ENCODE measurements at regions not wholly inside any gene's neighbourhood (a gene's known extent, or its start where the extent isn't known, plus 50 kb on each side); places are given as distances from the start of the nearest gene placed in this dataset.

GRCh38 chr2:128979182-128979581 is 660.5 kb upstream of the HS6ST1 start:
- DNase-seq (ENCODE audit: low read depth in 2 of 2): no peak

DNA sequence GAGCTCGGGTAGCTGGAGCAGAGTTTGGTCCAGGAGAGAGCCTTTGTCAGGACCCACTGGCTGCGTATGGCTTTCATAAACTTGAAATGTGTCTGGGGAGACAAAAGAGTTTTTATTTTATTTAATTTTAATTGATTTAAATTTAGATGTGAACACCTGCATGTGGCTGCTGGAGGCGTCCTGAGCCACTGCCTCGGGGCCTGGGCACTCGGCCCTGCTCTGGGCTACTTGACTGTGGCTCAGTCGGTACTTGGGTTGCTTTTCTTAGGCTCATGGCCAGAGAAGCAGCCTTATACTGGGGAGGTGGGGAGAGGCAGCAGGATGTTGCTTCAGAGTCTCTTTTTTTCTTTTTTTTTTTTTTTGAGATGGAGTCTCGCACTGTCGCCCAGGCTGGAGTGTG is 661.8 kb upstream of the HS6ST1 start:
- no peak for DNase-seq (ENCODE audit: low read depth in 2 of 2)

GRCh38 chr2:128981353-128981752 is 662.7 kb upstream of the HS6ST1 start:
- no peak for DNase-seq (ENCODE audit: low read depth in 2 of 2)

DNA sequence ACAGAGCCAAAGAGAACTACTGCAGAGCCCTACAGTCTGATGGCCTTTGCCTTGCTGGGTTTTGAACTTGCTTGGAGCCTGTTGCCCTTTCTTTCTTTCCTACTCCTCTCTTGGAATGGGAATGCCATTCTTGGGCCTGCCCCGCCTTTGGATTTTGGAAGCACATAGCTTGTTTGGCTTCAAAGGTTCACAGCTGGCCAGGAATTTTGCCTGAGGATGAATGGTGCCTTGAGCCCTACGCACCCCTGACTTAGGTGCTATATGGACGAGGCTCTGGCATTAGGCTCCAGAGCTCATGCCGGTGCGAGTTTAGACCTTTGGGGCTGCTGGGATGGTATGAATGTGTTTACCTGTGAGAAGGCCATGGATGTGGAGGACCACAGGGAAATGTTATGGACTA is 663.3 kb upstream of the HS6ST1 start:
- DNase-seq (ENCODE audit: low read depth in 2 of 2): no peak

GRCh38 chr2:128982670-128983069 is 664.0 kb upstream of the HS6ST1 start:
- DNase-seq (ENCODE audit: low read depth in 2 of 2): no peak

GRCh38 chr2:128983094-128983493 is 664.4 kb upstream of the HS6ST1 start:
- no peak for DNase-seq (ENCODE audit: low read depth in 2 of 2)

- DNase-seq (ENCODE audit: low read depth in 2 of 2): no peak
Measured at GRCh38 chr2:128984081-128984480, 665.4 kb upstream of the HS6ST1 start.

DNA sequence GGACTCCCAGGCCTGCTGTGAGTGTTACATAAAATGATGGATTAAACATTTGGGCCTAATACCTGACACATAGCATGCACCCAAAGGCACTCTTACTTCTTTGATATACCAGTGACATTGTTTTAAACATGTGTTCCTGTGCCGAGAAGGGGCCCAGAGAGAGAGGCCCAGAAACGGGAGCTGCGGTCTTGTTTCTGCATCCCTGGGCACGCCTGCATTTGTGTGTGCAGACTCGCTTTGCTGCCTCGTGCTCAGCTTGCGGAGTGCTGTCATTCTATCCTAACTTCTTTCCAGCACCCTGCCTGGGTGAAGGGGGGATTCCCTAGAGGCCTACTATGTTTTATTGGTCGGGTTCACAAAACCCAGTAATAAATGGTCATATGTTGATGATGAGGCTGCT is 666.2 kb upstream of the HS6ST1 start:
- no peak for DNase-seq (ENCODE audit: low read depth in 2 of 2)

- DNase-seq (ENCODE audit: low read depth in 2 of 2): no peak
Measured at GRCh38 chr2:128986026-128986715, 667.5 kb upstream of the HS6ST1 start.

GRCh38 chr2:128986867-128987268 is 668.2 kb upstream of the HS6ST1 start:
- DNase-seq (ENCODE audit: low read depth in 2 of 2): no peak

DNA sequence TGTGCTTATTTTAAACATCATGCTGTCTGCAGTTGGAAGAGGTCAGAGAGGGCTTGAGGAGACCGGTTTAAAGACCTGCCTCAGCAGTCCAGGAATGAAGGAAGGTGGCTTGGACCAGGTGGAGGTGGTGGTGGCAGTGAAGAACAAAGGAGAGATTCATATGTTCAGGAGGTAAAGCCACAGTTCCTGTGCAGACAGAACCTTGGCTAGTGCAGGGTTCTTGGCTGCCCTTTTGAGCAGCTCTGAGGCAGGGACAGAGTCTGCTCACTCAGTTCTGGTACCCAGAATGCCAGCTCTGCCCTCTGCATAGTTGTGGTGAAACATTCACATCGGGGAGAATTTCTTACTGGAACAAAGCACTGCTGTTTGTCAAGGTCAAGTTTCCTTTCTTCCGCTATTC is 669.7 kb upstream of the HS6ST1 start:
- DNase-seq (ENCODE audit: low read depth in 2 of 2): no peak

DNA sequence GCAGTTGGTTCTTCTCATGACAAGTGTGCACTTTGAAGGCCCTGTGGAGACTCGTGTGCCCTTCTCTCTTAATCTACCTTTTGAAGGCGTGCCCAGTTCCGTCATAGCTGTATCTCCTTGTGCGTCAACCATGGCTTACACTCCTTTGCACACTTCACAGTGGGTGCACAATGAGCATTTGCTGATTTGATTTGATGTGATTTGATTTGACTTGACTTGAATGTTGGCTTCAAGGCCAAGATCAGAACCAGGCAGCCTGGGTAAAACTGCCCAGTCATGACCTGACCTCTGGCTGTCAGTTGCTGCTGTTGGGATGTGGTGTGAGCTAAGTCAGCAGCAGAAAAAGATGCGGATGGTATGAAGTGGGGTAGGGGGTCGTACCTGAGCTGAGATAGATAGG is 670.3 kb upstream of the HS6ST1 start:
- DNase-seq (ENCODE audit: low read depth in 2 of 2): no peak

DNA sequence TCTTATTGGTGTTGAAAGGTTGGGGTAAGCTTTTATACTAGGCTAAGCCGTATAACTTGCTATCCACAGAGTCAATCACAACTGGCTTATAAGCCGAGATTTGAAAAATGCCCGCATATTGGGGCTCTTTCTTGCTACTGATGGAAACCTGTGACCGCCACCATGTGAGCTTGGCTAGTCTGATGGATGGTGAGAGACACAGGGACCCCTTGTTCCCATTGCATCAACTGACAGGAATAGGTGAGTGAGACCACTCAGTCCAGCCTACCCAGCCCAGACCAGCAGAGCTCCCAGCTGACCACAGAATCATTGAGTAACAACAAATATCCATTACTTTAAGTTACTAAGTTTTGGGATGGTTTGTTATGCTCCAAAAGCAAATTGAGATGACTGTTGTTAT is 676.4 kb upstream of the HS6ST1 start:
- DNase-seq (ENCODE audit: low read depth in 2 of 2): no peak

DNA sequence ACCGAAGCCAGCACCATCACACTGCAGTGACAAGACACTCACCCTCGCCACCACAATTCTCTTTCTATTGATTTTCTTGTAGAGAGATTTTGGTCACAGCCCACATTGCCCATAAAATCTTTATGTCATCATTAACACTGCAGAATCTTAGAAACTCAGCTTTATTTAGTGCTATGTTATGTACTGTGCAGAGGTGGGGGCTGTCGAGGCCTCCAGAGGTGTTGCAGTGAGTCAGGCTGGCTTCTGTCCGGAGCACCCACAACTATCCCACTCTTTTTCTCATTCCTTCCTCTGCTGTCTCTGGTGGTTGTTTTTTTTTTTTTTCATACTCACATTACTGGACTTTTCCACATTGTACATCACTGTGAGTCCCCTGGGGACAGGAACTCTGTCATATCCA is 677.4 kb upstream of the HS6ST1 start:
- DNase-seq (ENCODE audit: low read depth in 2 of 2): no peak

GRCh38 chr2:128997166-128997866 is 678.6 kb upstream of the HS6ST1 start:
- no peak for DNase-seq (ENCODE audit: low read depth in 2 of 2)

- no peak for DNase-seq (ENCODE audit: low read depth in 2 of 2)
Measured at GRCh38 chr2:129001926-129002325, 683.3 kb upstream of the HS6ST1 start.

GRCh38 chr2:129002751-129003150 is 684.1 kb upstream of the HS6ST1 start:
- no peak for DNase-seq (ENCODE audit: low read depth in 2 of 2)

DNA sequence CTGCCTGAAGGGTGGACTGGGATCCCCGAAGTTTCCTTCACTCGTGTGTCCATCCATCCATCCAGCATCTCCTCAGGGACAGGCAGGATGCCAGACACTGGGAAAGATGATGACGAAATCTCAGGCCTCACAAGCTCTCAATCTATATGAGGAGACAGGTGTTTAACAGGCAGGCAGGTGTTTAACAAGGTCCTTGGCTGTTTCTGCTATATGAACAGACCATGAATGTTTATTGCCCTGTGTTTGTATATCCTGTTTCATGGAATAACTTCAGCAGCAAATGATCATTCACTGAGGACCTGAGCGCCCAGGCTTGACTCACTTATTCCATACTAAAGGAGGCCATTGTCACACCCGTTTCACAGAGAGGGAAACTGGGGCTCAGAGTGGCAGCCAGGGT is 685.8 kb upstream of the HS6ST1 start:
- no peak for DNase-seq (ENCODE audit: low read depth in 2 of 2)

GRCh38 chr2:129004940-129005490 is 686.3 kb upstream of the HS6ST1 start:
- DNase-seq (ENCODE audit: low read depth in 2 of 2): no peak

DNA sequence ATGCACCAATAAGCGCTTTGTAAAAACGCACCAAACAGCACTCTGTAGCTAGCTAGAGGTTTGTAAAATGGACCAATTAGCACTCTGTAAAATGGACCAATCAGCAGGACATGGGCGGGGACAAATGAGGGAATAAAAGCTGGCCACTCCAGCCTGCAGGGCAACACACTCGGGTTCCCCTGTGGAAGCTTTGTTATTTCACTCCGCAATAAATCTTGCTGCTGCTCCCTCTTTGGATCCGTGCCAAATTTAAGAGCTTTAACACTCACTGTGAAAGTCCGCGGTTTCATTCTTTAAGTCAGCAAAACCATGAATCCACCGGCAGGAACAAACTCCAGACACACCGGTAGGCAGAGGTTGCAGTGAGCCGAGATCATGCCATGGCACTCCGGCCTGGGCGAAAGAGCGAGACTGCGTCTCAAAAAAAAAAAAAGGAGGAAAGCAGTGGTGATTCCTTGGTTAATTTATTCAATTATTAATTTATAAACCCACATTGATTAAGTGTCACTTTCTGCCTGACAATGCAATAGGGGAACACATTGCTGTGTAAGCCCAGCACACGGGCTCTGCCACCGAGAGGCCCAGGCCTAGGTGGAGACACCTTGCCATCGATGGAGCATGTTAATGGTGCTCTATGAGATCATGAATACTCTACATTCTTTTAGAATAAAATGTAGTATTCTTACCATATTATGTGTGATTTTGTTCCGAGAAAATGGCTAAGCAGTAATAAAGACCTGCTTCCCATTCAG is 687.6 kb upstream of the HS6ST1 start:
- no peak for DNase-seq (ENCODE audit: low read depth in 2 of 2)

- DNase-seq (ENCODE audit: low read depth in 2 of 2): no peak
Measured at GRCh38 chr2:129006901-129007300, 688.2 kb upstream of the HS6ST1 start.

DNA sequence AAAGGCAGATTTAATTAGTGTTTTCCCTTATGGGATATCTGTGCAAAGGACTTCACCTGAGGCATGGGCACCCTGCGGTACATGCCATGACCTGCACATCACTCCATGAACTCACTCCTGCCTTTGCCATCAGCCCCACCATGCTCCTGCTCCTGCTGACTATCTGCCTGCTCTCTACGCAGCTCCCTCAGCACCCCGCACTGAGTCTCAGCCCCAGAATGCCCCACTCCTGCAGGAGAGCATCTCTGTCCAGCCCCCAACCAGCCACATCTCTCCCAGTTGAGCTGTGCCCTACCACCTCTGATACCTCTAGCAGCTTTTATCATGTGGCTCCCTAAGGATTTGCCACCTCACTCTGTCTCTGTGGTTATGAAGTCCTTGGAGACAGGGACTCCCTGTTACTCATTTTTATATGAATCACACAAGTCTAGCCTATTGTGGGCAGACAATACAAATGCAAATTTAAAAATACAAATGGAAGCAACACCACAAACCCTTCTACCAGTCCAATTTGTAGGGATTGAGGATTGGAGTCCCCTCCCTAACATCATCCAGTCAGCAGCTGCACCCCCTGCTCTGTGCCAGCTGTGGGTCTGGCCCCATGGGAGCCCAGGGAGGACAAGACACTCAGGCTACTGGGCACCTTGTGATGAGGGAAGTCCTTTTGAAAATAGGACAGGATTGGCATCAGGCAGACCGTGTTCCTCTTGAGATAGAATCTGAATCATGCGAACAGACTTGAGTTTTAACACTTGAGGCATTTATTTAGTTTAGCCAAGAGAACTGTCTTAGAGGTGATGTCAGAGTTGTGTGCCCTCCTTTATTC is 689.6 kb upstream of the HS6ST1 start:
- DNase-seq (ENCODE audit: low read depth in 2 of 2): no peak
